ENCODE measurements at regions not wholly inside any gene's neighbourhood (a gene's known extent, or its start where the extent isn't known, plus 50 kb on each side); places are given as distances from the start of the nearest gene placed in this dataset.
"Not testable (repeated sequence)": the region's sequence is repeated elsewhere in the genome, so short reads cannot be mapped to it uniquely, and the experiment has no call there.

DNA sequence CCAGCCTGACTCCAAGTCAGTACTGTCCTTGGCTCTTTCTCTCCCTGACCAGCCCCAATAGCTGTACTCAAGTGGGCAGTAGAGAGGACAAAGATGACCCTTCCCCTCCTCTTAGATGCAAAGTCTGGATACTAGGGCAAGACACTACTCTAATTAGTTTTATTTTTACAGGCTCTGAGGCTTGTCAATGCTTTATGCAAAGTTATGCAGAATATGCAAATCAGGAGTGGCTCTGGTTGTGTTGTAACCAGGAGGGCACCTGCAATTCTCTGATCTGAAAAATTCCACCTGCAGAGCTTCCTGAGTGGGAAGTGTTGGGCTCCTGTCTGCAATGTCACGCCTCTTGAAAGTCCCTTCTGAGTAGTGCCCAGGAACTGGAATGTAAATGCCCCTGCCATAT, 201.5 kb downstream of the RGS3 start:
- no peak for DNase-seq (ENCODE audit: low read depth)

DNA sequence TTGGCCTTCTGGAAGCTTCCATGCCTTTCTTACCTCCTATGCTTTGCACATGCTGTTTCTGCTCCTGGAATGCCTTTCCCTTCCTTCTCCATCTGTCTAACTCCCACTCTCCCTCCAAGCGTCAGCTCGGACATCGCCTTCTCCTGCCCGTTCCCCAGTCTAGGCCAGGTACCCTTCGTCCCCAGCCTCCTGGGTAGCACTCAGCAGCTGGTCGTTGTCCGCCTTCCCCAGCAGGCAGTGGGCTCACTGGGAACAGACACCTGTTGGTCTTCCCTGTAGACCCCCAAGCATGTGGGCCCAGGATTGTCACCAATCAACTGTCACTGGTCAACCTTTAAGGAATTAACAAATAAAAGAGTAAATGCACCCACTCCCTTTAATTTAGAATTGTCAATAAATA, 202.2 kb downstream of the RGS3 start:
- DNase-seq (ENCODE audit: low read depth), result no peak

DNA sequence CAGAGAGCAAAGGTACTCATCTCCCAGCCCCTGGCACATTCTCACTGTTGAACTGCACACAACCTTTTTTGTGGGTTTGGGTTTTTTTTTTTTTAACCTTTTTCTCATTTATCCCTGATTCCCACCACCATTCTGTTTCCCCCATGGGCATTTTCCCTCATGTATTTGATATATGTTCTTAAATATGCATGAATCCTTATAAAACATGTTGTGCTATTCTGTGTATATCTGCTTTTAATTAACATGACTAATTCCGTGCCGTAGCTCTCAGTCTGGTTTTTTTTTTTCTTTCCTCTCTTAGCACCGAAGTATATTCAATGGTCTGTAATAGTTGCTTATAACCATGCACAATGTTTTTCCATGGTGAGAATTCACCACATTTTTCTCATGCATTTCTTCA, 204.5 kb downstream of the RGS3 start:
- DNase-seq (ENCODE audit: low read depth), result no peak

DNA sequence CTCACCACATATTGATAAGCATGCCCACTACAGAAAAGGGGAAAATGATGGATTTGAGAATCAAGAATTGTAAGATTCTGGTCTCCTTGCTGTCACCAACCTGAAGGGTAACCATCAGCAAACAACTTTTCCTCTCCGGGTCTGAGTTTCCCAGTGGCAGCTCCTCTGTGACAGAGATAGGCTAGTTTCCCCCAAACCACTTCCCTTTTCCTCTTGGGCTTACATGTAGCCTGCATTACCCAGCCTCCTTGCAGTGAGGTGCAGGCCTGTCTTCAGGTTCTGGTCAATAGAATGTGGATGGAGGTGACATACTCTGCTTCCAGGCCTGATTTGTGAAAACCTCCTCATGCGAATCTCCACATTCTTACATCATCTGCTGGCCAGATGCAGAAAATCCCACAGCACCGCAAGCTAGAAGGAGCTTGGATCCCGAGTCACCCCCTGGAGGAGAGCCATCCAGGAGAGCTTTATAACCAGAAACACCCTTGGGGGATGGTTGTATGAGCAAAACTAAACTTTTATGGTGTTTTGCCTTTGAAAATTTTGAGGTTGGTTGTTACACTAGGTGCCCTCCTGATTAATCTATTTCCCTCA, 206.1 kb downstream of the RGS3 start:
- DNase-seq (ENCODE audit: low read depth), result no peak

DNA sequence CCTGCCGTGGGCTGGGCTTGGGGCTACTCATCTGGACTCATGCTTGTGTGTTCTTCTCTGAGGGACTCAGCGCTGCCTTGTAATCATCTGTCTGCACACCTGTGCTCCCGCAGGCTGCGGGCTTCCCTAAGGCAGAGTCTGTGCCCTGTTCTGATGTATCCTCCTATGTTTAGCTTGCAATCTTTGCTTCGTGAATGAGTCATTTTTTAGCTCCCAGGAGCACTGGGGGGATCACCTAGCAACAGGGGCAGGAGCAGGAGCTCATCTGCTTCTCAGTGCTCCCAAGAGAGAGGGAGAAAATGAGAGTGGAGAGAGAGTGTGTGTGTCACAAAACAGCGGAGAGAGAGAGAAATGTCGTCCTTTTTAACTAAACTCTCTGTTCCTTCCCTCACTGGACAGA, 202.4 kb upstream of the ZNF618 start:
- no peak for DNase-seq (ENCODE audit: low read depth)

DNA sequence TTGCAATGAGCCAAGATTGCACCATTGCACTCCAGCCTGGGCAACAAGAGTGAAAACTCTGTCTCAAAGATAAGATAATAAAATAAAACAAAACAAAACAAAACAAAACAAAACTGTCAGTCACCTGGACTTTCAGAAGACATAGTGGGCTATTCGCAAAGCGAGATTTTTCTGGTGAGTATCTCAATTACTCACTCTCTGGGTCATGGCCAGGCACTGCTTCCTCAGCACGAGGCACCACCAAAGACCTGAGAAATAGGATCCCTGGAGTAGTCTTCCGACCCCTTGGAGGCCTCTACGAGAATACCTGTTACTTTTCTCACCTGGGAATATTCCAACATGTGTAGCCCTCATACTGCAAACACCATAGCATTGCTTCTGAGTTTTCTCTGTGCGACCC, 201.7 kb upstream of the ZNF618 start:
- no peak for DNase-seq (ENCODE audit: low read depth)

DNA sequence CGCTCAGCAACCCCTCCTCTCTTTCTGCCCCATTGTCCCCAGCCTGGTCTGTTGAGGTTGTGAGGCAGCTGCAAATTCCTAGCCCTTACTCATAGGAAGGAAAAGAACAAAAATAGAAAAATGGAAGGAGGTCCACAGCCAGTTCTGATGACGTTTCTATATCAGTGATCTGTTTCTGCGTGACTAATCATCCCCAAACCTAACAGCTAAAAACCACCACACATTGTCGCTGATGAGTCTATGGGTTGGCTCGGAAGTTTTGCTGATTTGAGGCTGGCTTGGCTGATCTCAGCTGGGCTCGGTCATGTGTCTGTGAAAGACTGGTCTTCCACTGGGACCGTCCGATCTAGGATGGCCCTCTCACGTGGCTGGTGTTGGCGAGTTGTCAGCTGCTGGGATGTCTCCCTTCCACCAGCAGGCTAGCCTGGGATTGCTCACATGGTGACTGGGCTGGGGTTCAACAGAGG, 200.6 kb upstream of the ZNF618 start:
- DNase-seq (ENCODE audit: low read depth), result no peak

DNA sequence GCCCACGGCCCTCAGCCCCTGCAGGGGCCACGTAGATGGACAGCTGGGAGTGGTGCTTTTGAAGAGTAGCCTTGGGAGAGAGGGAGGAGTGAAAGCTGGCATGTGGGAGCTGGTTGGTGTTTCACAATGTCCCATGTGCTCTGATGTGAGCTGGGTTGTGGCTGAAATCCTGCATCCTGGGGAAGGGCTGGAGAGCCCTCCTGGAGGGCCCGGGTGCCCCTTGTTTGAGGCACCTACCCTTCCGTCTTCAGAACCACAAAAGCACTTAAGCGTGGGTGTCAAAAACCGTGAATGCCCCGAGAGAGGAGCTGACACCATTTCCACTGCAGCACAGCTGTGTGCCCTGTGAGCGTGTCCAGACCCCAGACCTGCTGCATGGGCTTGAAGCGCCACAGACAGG, 199.1 kb upstream of the ZNF618 start:
- no peak for DNase-seq (ENCODE audit: low read depth)

DNA sequence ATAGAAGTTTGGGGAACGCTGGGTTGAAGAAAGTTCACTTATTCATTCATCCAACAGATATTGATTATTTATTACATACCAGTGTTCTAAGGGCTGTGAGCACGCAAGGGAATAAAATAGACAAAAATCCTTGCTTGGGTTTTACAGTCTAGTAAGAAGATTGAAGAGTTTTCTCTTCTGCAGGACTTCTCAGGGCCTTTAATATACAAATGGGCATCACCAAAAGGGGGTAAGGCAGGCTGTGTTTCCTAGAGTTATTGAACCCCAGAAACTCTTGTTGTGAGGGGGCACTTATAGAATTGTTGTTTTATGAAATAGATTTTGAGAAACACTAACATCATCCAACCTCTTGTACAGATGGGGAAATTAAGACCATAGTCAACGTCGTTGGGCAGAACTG, 198.5 kb upstream of the ZNF618 start:
- no peak for DNase-seq (ENCODE audit: low read depth)

DNA sequence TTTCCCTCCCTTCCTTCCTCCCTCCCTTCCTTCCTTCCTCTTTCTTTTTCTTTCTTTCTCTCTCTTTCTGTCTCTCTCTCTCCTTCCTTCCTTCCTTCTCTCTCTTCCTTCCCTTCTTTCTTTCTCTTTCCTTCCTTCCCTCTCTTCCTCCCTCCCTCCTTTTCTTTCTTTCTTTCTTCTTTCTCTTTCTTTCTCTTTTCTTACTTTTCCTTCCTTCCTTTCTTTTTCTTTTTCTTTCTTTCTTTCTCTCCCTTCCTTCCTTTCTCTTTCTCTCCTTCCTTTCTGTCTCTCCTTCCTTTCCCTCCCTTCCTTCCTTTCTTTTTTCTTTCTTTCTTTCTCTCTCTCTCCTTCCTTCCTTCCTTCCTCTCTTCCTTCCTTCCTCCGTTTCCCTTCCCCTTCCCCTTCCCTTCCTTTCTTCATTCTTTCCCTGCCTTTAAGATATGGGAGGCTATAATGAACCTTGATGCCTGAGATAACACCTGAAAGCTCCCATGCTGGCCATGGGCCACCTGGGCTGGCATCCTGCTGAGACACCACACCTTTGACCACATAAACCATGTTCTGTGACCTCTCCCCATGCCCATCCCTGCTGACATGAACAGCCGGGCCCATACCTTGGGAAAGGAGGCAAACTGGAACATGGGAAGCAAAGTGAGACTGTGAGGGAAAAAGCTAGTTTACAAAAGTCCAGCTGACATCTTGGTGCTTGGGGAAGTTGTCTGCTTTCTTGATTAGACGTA, 197.8 kb upstream of the ZNF618 start:
- DNase-seq (ENCODE audit: low read depth), result no peak

DNA sequence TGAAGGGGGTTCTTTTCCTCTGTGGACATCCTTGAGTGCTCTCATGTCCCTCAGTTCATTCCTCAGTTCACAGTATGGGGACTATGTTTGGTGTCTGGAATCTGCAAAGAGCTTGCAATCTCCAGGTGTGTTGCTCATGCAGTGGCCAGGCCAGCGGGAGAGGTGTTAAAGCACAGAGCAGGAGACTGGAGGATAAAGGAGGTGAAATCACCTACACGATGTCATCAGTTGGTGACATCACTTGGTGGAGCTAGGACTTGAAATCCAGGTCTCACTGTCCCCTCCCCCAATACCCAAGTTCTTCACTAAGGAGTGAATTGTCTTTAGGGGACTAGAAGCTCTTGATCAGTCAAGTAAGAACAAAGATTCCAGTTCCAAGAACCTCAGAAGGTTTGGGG, 197.3 kb upstream of the ZNF618 start:
- DNase-seq (ENCODE audit: low read depth), result no peak

DNA sequence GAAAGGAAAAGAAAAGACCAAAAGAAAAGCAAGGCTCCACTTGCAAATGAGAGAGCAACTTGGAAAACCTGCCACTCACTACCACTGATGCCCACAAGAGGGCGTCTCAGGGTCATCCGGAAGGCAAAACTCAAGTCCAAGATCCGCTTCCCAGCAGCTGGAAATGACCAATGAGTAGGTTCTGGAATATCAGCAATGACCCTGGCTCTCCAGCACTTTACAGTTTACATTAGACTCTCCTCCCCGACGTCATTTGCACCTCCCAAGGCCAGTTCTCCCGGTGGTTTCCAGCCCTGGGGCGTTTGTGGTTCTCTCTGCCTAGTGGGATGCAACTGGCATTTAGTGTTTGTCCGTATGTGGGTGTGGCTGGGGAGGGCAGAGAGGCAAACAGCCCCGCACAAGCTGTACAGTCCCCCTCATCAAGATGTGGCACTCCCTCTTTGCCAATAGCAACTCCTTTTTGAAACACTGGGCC, 193.8 kb upstream of the ZNF618 start:
- DNase-seq (ENCODE audit: low read depth), result no peak

DNA sequence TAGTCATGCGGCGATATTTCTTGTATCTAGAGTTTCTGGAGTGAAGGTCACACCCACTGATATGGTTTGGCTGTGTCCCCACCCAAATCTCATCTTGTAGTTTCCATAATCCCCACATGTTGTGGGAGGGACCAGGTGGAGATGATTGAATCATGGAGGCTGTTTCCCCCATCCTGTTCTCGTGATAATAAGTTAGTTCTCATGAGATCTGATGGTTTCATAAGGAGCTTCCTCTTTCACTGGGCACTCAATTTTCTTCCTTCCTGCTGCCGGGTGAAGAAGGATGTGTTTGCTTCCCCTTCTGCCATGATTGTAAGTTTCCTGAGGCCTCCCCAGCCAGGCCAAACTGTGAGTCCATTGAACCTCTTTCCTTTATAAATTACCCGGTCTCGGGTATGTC, 190.5 kb upstream of the ZNF618 start:
- DNase-seq (ENCODE audit: low read depth), result not testable (repeated sequence)

DNA sequence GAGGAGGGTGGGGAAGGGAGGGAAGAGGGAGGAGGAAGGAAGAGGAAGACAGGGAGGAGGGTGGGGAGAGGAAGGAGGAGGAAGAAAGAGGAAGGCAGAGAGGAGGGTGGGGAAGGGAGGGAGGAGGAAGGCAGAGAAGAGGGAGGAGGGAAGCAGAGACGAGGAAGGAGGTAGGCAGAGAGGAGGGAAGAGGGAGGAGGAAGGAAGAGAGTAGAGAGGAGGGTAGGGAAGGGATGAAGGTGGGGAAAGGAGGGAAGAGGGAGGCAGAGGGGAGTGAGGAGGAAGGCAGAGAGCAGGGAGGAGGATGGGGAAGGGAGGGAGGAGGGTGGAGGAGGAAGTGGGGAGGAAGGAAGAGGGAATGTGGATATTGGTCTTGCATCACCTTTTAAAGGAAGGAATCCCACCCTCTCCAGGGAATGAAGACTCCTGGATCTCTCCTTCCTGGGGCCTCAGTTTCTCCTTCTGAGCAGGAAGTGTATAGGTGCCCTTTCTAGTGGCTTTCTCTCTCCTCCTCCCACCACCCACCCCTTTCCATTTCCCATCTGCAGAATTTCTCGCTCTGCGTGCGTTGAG, 188.9 kb upstream of the ZNF618 start:
- DNase-seq (ENCODE audit: low read depth), result no peak

DNA sequence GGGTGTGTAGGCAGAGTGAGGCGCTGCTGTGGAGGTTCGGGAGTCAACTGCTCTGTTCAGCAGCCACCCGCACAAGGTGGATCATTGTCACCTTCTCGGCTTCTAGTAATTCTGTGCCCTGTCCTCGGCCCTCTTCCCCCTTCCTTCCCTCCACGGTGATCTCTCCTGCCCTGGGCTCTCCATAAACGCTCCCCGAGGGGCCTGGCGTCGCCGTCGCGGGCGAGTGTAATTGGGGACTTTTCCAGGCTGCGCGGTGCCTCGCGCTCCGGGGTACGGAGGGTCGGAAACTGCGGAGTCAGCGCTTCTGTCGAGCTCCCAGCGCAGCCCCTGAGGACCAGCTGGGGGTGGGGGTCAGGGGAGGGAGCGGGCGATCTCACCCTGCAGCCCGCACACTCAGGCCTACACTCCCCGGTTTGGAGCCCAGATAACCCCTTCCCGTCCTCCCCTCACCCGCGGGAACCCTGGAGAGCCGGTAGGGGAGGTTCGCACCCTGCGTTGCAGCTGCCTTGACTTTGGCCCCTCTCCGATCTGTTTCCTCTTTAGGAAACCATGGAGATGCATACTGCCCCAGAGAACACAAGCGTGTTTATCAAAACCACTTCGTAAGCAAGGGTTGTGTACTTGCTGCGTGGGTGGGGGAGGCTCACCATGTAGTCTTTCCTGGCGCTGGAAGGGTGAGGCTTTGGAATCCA, 188.3 kb upstream of the ZNF618 start:
- DNase-seq (ENCODE audit: low read depth), result no peak

DNA sequence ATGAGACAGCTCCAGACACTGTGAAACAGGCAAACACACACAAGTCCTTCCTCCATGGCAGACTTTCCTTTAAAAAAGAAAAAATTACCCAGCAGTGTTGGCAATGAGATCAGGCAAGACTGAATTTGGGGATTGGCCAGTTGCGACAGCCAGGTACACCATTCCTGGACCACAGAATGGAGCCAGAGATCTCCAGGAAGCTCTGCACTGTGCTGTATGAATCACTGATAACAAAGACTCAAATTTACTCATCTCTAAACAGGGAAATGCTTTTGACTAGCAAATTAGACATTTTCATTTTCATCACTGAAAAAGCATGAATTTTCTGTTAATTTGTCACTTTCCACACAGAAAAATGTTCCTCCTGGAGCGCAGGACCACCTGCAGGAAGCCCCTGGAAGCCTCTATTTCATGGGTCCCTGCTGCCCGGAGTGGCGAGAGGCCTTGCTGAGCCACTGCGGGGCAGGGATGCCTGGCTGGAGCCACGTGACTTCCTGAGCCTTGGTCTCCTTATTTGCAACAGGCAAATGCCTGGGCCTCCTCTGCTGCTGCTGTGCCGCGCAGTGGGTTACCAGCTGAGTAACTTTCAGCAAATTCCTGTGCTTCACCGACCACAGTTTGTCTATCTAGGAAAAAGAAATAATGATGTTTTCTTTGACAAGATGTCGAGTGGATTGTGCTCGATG, 185.9 kb upstream of the ZNF618 start:
- no peak for DNase-seq (ENCODE audit: low read depth)

DNA sequence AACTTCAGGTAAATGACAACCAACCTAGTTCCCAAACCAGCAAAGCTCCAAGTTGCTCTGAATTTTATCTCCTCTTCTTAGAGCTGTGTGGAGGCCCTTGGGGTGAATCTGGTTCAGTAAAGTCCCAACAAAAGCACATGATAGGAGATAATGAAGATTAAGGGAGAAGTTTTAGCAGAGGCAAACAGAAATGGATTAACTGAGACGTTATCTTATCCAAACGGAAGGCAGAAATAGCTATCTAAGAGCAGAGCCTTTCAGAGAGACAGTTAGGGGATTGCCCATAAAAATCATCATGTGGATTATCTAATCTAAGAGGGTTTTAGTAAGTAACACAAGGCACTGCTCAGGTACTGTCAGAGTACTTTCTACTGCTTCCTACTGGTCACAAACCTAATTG, 183.9 kb upstream of the ZNF618 start:
- no peak for DNase-seq (ENCODE audit: low read depth)

DNA sequence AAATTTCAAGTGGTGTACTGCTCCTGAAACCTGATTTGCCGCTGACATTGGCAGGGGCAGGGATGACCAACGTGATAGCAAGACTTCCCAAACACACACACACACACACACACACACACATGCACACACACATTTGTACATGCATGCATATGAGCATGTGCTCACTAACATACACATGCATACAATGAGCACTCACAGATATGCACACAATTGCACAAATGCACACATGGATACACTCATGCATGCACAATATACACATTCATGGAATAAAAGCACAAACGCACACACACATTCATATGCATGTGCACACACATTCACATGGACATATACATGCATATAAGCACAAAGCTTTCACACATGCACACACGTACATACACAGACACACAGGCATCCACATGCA, 181.2 kb upstream of the ZNF618 start:
- DNase-seq (ENCODE audit: low read depth), result no peak

DNA sequence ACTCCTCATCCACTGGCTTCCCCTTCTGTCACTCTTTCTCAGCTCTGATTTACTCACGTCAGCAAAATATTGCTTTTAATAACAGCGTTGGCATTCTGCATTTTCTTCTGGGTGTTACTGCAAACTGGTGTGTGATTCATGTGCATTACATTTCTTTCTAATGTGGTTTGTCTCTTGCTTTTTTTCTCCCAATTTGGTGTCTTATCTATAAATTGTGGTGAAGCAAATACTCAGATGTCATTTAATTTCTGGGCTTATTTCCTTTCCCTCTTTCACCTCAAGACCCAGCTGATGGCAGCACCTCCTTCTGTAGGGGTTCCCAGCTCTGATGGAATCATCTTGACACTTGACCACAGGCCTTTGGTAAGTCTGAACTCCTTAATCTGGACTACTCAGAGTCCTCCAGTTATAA, 180.7 kb upstream of the ZNF618 start:
- DNase-seq (ENCODE audit: low read depth), result no peak

DNA sequence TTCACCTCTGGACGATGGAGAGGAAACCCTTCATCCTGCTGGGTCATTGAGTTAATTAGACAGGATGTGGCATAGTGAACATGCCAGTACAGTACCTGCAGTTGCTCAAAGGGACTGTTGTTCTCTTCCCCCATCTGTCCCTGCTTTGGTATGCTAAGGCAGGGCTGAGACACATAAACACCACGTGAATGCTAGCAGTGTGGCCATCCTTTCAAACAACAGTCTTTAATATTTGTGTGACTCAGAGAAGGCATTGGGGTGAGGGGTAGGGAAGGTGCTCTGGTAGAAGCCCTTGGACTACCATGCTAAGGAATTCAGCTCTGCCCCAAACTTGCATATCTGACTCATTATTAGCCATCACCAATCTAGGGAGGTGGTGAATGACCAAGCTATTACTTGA, 180.2 kb upstream of the ZNF618 start:
- DNase-seq (ENCODE audit: low read depth), result no peak

DNA sequence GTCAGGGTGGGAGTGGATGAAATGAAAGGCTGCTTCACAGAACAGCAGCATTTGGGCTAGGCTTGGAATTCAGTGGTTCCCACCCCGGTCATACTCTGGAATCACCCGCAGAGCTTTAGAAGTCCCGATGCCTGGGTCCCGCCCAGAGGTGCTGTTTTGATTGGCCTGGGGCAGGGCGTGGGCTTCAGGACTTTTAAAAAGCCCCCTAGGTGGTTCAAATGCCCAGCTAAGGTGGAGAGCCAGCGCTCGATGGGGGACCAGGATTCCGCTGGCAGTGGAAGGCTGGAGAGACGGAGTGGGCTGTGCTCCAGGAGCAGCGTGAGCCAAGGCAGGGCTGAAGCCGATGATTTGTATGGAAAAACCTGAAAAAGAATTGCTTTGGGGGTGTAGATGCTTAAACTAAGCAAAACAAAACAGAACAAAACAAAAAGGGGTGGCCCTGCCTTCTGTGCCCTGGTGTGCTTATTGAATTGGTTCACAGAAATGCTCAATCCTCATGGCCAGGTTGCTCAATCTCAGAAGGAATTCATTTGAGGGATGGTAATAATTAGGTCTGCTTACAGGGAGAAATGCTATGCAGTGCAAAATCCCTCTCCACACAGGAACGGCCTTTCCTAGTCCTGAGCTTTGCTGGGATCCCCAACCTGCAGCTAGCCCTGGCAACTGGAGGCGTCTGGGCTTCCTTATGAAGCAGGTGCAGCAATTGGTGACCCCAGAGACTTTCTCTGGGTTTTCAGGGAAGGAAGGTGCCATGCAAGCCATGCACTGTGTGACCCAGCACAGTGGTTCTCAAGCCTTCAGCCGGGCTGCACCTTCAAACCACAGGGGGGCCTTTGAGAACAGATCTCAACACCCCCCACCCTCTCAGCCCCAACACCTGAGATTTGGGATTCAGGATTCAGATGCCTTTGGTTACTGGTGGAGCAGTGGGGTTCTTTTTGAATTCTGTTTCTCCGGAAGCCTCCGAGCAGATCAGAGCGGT, 174.0 kb upstream of the ZNF618 start:
- DNase-seq (ENCODE audit: low read depth), result no peak
